Hepatocyte (in vitro differentiated cells): ENCODE measurements at regions not wholly inside any gene's neighbourhood (a gene's known extent, or its start where the extent isn't known, plus 50 kb on each side); places are given as distances from the start of the nearest gene placed in this dataset.

Experiments
- DNase-seq: peaks from one replicate; pipeline ENCODE4 v3.0.0-alpha.2; 2016; ENCODE audit warnings: low spot score
- H2AFZ ChIP-seq: fragments of 200-600 bp; sonication (generic); 2 replicates; pipeline ENCODE4 v1.6.0; 2016; ENCODE audit warnings: antibody characterized with exemption, mild to moderate bottlenecking
- H3K27ac ChIP-seq: fragments of 200-600 bp; sonication (generic); 2 replicates; pipeline ENCODE4 v1.5.1; 2016; ENCODE audit warnings: mild to moderate bottlenecking
- H3K27me3 ChIP-seq: fragments of 200-600 bp; sonication (generic); 2 replicates; pipeline ENCODE4 v1.6.1; 2016
- H3K36me3 ChIP-seq: fragments of 200-600 bp; sonication (generic); replicated peaks from 2 replicates; pipeline ENCODE4 v1.5.1; 2016; ENCODE audit warnings: low read depth; ENCODE audit not compliant: insufficient read depth
- H3K4me1 ChIP-seq: fragments of 200-600 bp; sonication (generic); 2 replicates; pipeline ENCODE4 v1.5.1; 2016; ENCODE audit warnings: mild to moderate bottlenecking, moderate library complexity; ENCODE audit not compliant: insufficient read depth
- H3K4me2 ChIP-seq: fragments of 200-600 bp; sonication (generic); 2 replicates; pipeline ENCODE4 v1.6.0; 2016
- H3K4me3 ChIP-seq: fragments of 200-600 bp; sonication (generic); 2 replicates; pipeline ENCODE4 v1.5.1; 2016; ENCODE audit warnings: mild to moderate bottlenecking
- H3K79me2 ChIP-seq: fragments of 200-600 bp; sonication (generic); 2 replicates; pipeline ENCODE4 v1.6.0; 2017; ENCODE audit warnings: mild to moderate bottlenecking
- H3K9me2 ChIP-seq: fragments of 200-600 bp; sonication (generic); replicated peaks from 2 replicates; pipeline ENCODE4 v1.6.0; 2017; ENCODE audit warnings: mild to moderate bottlenecking; ENCODE audit not compliant: insufficient read depth
- H3K9me3 ChIP-seq: fragments of 200-600 bp; sonication (generic); 2 replicates; pipeline ENCODE4 v1.5.1; 2016; ENCODE audit warnings: low read depth, mild to moderate bottlenecking
- H4K20me1 ChIP-seq: fragments of 200-600 bp; sonication (generic); 2 replicates; pipeline ENCODE4 v1.6.0; 2016; ENCODE audit warnings: mild to moderate bottlenecking; ENCODE audit not compliant: insufficient read depth, poor library complexity, severe bottlenecking
- EZH2 ChIP-seq: fragments of 200-600 bp; sonication (generic); IDR thresholded peaks from 2 replicates; pipeline ENCODE4 v1.6.1; 2016; ENCODE audit warnings: antibody characterized with exemption, mild to moderate bottlenecking, borderline replicate concordance
- EZH2phosphoT487 ChIP-seq: fragments of 200-600 bp; sonication (generic); IDR thresholded peaks from one replicate; pipeline ENCODE4 v1.6.1; 2018; ENCODE audit warnings: antibody characterized with exemption, mild to moderate bottlenecking, low read depth, moderate library complexity; ENCODE audit not compliant: unreplicated experiment, severe bottlenecking
- WGBS: methylation state at CpG from one replicate; pipeline ENCODE4 v1.1.6; 2016; ENCODE audit warnings: low lambda C conversion rate; ENCODE audit errors: missing lambda C conversion rate; 5-methylcytosine and 5-hydroxymethylcytosine counted together
- TF ChIP-seq, protein P1 (sequence below): fragments of 200-600 bp; sonication (generic); IDR thresholded peaks from 2 replicates; pipeline ENCODE4 v1.5.1; 2016; ENCODE audit warnings: antibody characterized with exemption, mild to moderate bottlenecking; ENCODE audit not compliant: poor library complexity

DNA sequence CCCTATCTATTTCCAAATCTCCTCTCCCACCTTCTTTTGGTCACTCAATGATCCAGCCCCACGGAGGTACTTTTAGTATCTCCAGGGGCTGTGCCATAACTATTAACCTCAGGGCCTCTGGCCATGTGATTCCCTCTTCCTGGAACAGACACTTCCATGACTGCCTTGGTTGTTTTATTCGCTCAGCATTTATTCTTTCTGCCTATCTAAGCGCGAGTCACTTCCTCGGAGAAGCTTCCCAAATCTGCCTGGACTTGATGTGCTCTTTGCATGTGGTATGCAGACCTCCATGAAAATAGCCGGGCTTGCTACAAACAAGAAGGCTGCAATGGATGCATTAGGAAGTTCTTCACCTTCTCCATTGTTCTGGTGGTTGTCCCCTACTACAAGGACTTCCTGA is 939.0 kb upstream of the TMEM132C start:
- DNase-seq: no peak
- H3K27ac ChIP-seq: no peak overlapping the region
- H3K4me3 ChIP-seq: no peak overlapping the region
- TF ChIP-seq EZH2 (no peak), EZH2phosphoT487 (no peak)
- TF ChIP-seq, protein P1, sequence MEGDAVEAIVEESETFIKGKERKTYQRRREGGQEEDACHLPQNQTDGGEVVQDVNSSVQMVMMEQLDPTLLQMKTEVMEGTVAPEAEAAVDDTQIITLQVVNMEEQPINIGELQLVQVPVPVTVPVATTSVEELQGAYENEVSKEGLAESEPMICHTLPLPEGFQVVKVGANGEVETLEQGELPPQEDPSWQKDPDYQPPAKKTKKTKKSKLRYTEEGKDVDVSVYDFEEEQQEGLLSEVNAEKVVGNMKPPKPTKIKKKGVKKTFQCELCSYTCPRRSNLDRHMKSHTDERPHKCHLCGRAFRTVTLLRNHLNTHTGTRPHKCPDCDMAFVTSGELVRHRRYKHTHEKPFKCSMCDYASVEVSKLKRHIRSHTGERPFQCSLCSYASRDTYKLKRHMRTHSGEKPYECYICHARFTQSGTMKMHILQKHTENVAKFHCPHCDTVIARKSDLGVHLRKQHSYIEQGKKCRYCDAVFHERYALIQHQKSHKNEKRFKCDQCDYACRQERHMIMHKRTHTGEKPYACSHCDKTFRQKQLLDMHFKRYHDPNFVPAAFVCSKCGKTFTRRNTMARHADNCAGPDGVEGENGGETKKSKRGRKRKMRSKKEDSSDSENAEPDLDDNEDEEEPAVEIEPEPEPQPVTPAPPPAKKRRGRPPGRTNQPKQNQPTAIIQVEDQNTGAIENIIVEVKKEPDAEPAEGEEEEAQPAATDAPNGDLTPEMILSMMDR: no peak
- H3K9me2 ChIP-seq: no peaks in the 10 kb centered on the region
- H3K27me3 ChIP-seq: no peaks in the 10 kb centered on the region
- no peaks in the 10 kb centered on the region for H3K36me3 ChIP-seq
- H3K9me3 ChIP-seq: no peaks in the 10 kb centered on the region
- H3K4me1 ChIP-seq: no peaks in the 10 kb centered on the region
- H3K4me2 ChIP-seq: no peak overlapping the region
- H3K79me2 ChIP-seq: no peaks in the 10 kb centered on the region
- WGBS: 94% methylated on average over 6 of the region's 6 CpGs
- no peaks in the 10 kb centered on the region for H4K20me1 ChIP-seq
- no peak overlapping the region for H2AFZ ChIP-seq

DNA sequence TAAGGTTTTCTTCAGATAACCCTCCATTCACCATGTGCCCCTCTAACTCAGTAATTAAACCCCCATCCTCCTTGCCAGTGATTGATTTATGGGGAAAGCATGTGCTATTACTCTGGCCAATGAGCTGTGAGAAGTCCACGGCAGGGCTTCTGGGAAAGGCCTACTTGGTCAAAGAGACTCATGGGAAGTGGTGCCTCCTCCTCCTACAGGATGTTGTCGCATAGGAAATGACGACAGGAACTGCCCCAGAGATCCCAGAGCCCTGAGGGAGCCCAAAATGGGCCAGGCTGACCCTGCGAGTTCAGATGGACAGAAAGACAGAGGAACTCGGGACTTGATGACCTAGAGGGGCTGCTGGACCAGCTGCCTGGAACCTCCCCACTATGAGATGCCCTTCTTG is 938.1 kb upstream of the TMEM132C start:
- Histone ChIP-seq H3K9me2 (no peaks in the 10 kb centered on the region), H4K20me1 (no peaks in the 10 kb centered on the region), H2AFZ (no peak overlapping the region), H3K27ac (no peak overlapping the region), H3K9me3 (no peaks in the 10 kb centered on the region), H3K4me2 (no peak overlapping the region), H3K4me3 (no peak overlapping the region), H3K4me1 (no peaks in the 10 kb centered on the region), H3K36me3 (no peaks in the 10 kb centered on the region), H3K79me2 (no peaks in the 10 kb centered on the region), H3K27me3 (no peaks in the 10 kb centered on the region)
- 59% methylated on average over 5 of the region's 5 CpGs for WGBS
- DNase-seq: no peak
- TF ChIP-seq, protein P1: no peak
- no peak for TF ChIP-seq EZH2phosphoT487
- TF ChIP-seq EZH2: no peak

DNA sequence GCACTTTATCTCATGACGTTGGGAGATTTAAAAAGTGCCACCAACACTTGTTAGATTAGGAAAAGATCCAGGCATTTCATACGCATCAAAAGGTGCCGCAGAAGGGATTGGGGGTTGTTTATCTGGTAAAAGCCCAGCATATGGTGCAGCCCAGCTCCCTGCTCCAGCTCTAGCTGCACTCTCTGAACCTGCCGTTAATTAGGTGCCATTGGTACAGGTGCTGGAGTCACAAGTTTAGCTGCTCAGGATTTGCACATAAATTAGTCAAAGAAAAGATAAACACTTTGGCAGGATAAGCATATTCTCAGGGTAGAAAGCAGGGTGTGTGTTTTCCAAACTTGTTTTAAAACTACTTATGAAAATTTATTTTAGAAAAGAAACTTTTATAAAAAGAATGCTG is 932.6 kb upstream of the TMEM132C start:
- H4K20me1 ChIP-seq: no peaks in the 10 kb centered on the region
- H3K4me3 ChIP-seq: no peak overlapping the region
- no peak overlapping the region for H3K4me2 ChIP-seq
- H3K36me3 ChIP-seq: no peaks in the 10 kb centered on the region
- TF ChIP-seq EZH2phosphoT487: no peak
- no peak for TF ChIP-seq EZH2
- TF ChIP-seq, protein P1: no peak
- no peak overlapping the region for H2AFZ ChIP-seq
- H3K27me3 ChIP-seq: peaks cover 3% of the 10 kb centered on the region
- H3K9me2 ChIP-seq: no peaks in the 10 kb centered on the region
- no peaks in the 10 kb centered on the region for H3K9me3 ChIP-seq
- DNase-seq: no peak
- WGBS: 66% methylated on average over 4 of the region's 4 CpGs
- no peaks in the 10 kb centered on the region for H3K79me2 ChIP-seq
- H3K27ac ChIP-seq: no peak overlapping the region
- no peaks in the 10 kb centered on the region for H3K4me1 ChIP-seq
